ENCODE measurements at regions not wholly inside any gene's neighbourhood (a gene's known extent, or its start where the extent isn't known, plus 50 kb on each side); places are given as distances from the start of the nearest gene placed in this dataset.

GRCh38 chr7:20269726-20270125, 52.5 kb upstream of the MACC1 start:
- TF ChIP-seq EZH2 (IDR thresholded peaks at IDR 0.05; ENCODE audit: insufficient read depth, poor library complexity, severe bottlenecking) (no peak), EZH2phosphoT487 (IDR thresholded peaks at IDR 0.05; ENCODE audit: insufficient read depth, low read depth) (no peak)

All from GM23248 (cell line).